ENCODE measurements at regions not wholly inside any gene's neighbourhood (a gene's known extent, or its start where the extent isn't known, plus 50 kb on each side); places are given as distances from the start of the nearest gene placed in this dataset. TPM values are rescaled to one million over a fixed set of nuclear protein-coding genes. Genes with fewer than 3 reads are reported as not detected.

Small RNA genes lying in the stretch of these regions (small RNA-seq; reads per million reads assigned to genes)
- gene RN7SL88P (ENCODE audit: low replicate concordance), result not detected
